IPS-15b (cell line): ENCODE measurements at regions not wholly inside any gene's neighbourhood (a gene's known extent, or its start where the extent isn't known, plus 50 kb on each side); places are given as distances from the start of the nearest gene placed in this dataset.

Experiments used
- H3K27me3 ChIP-seq: one replicate; pipeline ENCODE4 v1.6.1; 2013; ENCODE audit warnings: low read length; ENCODE audit not compliant: control insufficient read depth, insufficient read depth
- H3K36me3 ChIP-seq: one replicate; pipeline ENCODE4 v1.6.1; 2013; ENCODE audit warnings: low read length; ENCODE audit not compliant: control insufficient read depth, insufficient read depth
- H3K4me1 ChIP-seq: one replicate; pipeline ENCODE4 v1.6.1; 2013; ENCODE audit warnings: mild to moderate bottlenecking, low read length; ENCODE audit not compliant: control insufficient read depth, insufficient read depth
- H3K4me3 ChIP-seq: one replicate; pipeline ENCODE4 v1.5.1; 2013; ENCODE audit warnings: low read depth, low read length
- H3K9ac ChIP-seq: one replicate; pipeline ENCODE4 v1.6.1; 2013; ENCODE audit warnings: low read depth, mild to moderate bottlenecking, low read length
- H3K9me3 ChIP-seq: one replicate; pipeline ENCODE4 v1.6.1; 2013; ENCODE audit warnings: mild to moderate bottlenecking, low read length; ENCODE audit not compliant: control insufficient read depth, insufficient read depth

- no peaks in the 10 kb centered on the region for H3K9me3 ChIP-seq
- no peaks in the 10 kb centered on the region for H3K36me3 ChIP-seq
- no peaks in the 10 kb centered on the region for H3K4me1 ChIP-seq
- no peaks in the 10 kb centered on the region for H3K27me3 ChIP-seq
- no peak overlapping the region for H3K9ac ChIP-seq
- no peak overlapping the region for H3K4me3 ChIP-seq
Measured at GRCh38 chr16:86632206-86632605, 53.9 kb downstream of the FOXL1 start.

GRCh38 chr16:86632944-86633343 is 54.6 kb downstream of the FOXL1 start:
- no peaks in the 10 kb centered on the region for H3K9me3 ChIP-seq
- H3K27me3 ChIP-seq, result no peaks in the 10 kb centered on the region
- H3K4me1 ChIP-seq, result no peaks in the 10 kb centered on the region
- no peak overlapping the region for H3K9ac ChIP-seq
- no peaks in the 10 kb centered on the region for H3K36me3 ChIP-seq
- no peak overlapping the region for H3K4me3 ChIP-seq

DNA sequence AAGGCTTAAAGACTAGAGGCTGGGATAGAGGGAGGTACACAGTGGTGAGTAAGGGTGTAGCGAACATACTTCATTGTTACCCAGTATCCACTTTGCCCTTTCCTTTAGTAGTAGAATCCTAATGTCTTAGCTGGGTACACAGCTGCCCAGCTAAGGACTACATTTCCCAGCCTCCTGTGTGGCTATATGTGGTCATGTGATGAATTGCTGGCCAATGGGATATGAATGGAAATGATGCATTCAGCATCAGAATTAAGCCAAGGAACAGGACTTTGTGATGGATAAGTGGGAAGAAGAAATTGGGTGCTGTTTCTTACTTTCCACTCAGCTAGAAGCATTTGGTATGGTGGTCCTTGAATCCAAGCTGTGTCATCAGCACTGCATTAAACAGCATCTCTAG is 55.9 kb downstream of the FOXL1 start:
- Histone ChIP-seq H3K4me3 (no peak overlapping the region), H3K9me3 (no peaks in the 10 kb centered on the region), H3K4me1 (no peaks in the 10 kb centered on the region), H3K36me3 (no peaks in the 10 kb centered on the region), H3K27me3 (no peaks in the 10 kb centered on the region), H3K9ac (no peak overlapping the region)

DNA sequence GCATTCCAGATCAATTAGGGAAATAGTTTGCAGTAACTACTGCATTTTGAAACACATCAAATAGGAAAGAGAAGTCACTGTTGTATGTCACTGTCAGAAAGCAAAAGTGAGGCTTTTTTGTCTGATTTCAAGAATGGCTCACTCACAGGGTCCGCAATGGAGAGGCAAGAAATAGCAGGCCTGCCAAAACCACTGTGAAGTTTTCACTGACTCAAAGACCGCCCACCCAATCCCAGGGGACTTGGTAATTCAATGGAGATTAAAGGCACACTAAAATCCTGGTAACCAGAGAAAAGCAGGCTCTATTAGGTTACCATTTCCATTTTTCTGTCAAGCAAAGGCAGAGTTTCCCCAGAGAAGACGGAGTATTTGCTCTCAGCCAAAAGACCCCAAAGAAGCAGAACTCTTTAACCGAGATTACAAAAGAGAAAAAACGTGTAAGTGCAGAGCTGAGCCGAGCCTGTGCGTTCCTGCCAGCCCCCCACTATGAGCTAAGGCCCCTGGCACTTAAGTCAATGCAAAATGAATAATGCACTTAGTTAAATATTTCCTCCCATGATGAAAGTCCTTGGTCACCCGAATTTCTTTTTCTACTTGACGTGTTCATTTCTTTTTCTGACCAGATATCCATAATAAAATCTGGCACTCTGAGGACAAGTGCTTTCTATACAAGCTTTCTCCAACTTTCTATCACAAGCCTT is 57.0 kb downstream of the FOXL1 start:
- no peak overlapping the region for H3K4me3 ChIP-seq
- no peaks in the 10 kb centered on the region for H3K9me3 ChIP-seq
- H3K36me3 ChIP-seq, result no peaks in the 10 kb centered on the region
- no peak overlapping the region for H3K9ac ChIP-seq
- no peaks in the 10 kb centered on the region for H3K27me3 ChIP-seq
- H3K4me1 ChIP-seq, result no peaks in the 10 kb centered on the region

- Histone ChIP-seq H3K9ac (no peak overlapping the region), H3K27me3 (no peaks in the 10 kb centered on the region), H3K4me3 (no peak overlapping the region), H3K4me1 (no peaks in the 10 kb centered on the region), H3K9me3 (no peaks in the 10 kb centered on the region), H3K36me3 (no peaks in the 10 kb centered on the region)
Measured at GRCh38 chr16:86635926-86636325, 57.6 kb downstream of the FOXL1 start.

DNA sequence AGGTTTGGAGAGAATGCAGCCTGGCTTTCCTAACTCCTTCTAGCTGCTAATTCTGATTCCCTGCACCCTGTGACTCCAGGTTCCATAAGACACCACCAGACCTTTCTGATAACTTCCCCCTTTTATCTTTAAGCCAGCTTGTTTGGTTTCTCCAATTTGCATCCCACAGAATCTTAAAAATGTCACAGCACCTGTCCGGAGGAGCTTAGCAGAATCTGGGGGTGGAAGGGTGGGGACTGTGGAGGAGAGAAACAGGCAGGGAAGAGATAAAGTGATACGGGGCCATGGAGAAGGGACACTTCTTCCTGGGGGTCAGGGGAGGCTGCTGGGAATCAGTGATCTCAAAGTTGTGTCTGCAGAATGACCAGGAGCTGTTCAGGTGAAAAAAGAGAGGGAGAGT is 59.4 kb downstream of the FOXL1 start:
- no peaks in the 10 kb centered on the region for H3K4me1 ChIP-seq
- H3K9ac ChIP-seq, result no peak overlapping the region
- no peaks in the 10 kb centered on the region for H3K27me3 ChIP-seq
- H3K36me3 ChIP-seq, result no peaks in the 10 kb centered on the region
- no peak overlapping the region for H3K4me3 ChIP-seq
- no peaks in the 10 kb centered on the region for H3K9me3 ChIP-seq

GRCh38 chr16:86638642-86639041 is 60.3 kb downstream of the FOXL1 start:
- H3K4me3 ChIP-seq, result no peak overlapping the region
- no peaks in the 10 kb centered on the region for H3K36me3 ChIP-seq
- no peaks in the 10 kb centered on the region for H3K27me3 ChIP-seq
- no peaks in the 10 kb centered on the region for H3K4me1 ChIP-seq
- H3K9me3 ChIP-seq, result no peaks in the 10 kb centered on the region
- no peak overlapping the region for H3K9ac ChIP-seq

GRCh38 chr16:86639354-86639753 is 61.0 kb downstream of the FOXL1 start:
- H3K27me3 ChIP-seq, result no peaks in the 10 kb centered on the region
- no peaks in the 10 kb centered on the region for H3K9me3 ChIP-seq
- H3K9ac ChIP-seq, result no peak overlapping the region
- H3K36me3 ChIP-seq, result no peaks in the 10 kb centered on the region
- H3K4me3 ChIP-seq, result no peak overlapping the region
- H3K4me1 ChIP-seq, result no peaks in the 10 kb centered on the region

DNA sequence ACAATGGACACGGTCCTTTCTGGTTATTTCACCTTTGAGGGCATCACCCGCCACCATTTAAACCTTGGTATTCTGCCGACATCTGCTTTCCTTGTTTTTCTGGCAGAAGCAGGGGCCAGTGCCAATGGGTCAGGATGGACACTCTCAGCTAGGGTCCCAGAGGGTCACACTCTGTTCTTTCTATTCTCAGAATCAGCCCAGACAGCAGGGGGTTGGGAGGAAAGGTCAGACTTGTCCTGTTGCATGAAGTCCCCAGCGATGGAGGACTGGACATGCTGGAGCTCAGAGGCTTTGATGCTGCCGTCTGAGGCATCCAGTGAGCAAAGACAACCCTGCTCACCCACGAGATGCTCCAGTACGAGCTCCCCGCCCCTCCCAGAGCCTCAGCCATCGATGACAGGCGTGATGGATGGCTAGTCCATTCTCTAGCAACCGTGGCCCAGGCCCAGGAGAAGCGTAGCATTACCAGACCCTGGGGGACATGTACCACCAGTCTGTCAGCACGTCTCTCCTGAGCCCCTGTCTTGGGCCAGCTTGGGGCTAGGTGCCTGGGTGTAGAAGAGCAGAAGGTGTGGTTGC is 62.0 kb downstream of the FOXL1 start:
- Histone ChIP-seq H3K4me1 (no peaks in the 10 kb centered on the region), H3K4me3 (no peak overlapping the region), H3K36me3 (no peaks in the 10 kb centered on the region), H3K9ac (no peak overlapping the region), H3K27me3 (no peaks in the 10 kb centered on the region), H3K9me3 (no peaks in the 10 kb centered on the region)

- Histone ChIP-seq H3K27me3 (no peaks in the 10 kb centered on the region), H3K36me3 (no peaks in the 10 kb centered on the region), H3K9ac (no peak overlapping the region), H3K4me1 (no peaks in the 10 kb centered on the region), H3K9me3 (no peaks in the 10 kb centered on the region), H3K4me3 (no peak overlapping the region)
Measured at GRCh38 chr16:86642087-86642486, 63.7 kb downstream of the FOXL1 start.

- H3K4me1 ChIP-seq, result no peaks in the 10 kb centered on the region
- H3K36me3 ChIP-seq, result no peaks in the 10 kb centered on the region
- H3K4me3 ChIP-seq, result no peak overlapping the region
- H3K9me3 ChIP-seq, result peaks cover 3% of the 10 kb centered on the region
- no peak overlapping the region for H3K9ac ChIP-seq
- H3K27me3 ChIP-seq, result no peaks in the 10 kb centered on the region
Measured at GRCh38 chr16:86643671-86644070, 65.3 kb downstream of the FOXL1 start.

GRCh38 chr16:86647561-86647960 is 69.2 kb downstream of the FOXL1 start:
- Histone ChIP-seq H3K27me3 (no peaks in the 10 kb centered on the region), H3K4me3 (no peak overlapping the region), H3K36me3 (no peaks in the 10 kb centered on the region), H3K4me1 (no peaks in the 10 kb centered on the region), H3K9me3 (peaks cover 3% of the 10 kb centered on the region), H3K9ac (no peak overlapping the region)
